ENCODE measurements at regions not wholly inside any gene's neighbourhood (a gene's known extent, or its start where the extent isn't known, plus 50 kb on each side); places are given as distances from the start of the nearest gene placed in this dataset.

DNA sequence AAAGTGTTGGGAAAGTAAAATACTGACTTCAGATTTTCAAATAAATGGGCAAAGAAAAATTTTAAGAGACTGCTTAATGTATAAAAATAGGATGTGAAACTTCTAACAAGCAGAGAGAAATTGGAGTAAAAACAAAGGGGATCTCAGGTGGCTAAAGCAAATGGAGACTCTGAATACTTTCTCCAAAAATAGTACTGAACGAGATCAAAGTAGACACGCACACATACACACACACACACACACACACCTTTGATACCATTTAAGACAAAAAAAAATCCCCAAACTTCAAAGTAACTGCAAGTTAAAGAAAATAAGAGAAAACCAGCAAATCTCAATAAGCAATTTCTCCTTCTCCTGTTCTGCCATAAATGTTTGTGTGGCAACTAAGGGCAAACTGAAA lies 307.3 kb downstream of the CRPPA start:
- no peak overlapping the region for H3K4me3 ChIP-seq

DNA sequence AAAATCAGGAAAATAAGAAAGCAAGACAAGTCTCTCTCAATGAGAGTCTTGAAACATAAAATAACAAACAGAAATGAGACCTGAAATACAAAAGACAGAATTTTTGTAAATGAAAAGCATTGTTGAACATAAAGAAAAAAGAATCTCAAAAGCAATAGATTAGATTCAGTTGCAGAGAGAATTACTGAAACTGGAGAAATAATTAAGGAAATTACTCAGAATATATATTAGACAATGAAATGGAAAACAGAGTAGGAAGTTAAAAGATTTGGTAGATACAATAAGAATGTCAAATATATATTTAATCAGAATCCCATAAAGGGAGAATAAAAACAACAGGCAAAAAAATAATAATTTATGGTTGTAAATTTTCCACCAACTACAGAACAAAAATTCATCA lies 308.3 kb downstream of the CRPPA start:
- no peak overlapping the region for H3K27ac ChIP-seq
- no peaks in the 10 kb centered on the region for H3K36me3 ChIP-seq
- H3K27me3 ChIP-seq (replicated peaks; ENCODE audit: insufficient read depth), result no peaks in the 10 kb centered on the region
- H3K9me3 ChIP-seq, result no peaks in the 10 kb centered on the region
- DNase-seq (ENCODE audit: low spot score), result no peak
- TF ChIP-seq, protein P1, sequence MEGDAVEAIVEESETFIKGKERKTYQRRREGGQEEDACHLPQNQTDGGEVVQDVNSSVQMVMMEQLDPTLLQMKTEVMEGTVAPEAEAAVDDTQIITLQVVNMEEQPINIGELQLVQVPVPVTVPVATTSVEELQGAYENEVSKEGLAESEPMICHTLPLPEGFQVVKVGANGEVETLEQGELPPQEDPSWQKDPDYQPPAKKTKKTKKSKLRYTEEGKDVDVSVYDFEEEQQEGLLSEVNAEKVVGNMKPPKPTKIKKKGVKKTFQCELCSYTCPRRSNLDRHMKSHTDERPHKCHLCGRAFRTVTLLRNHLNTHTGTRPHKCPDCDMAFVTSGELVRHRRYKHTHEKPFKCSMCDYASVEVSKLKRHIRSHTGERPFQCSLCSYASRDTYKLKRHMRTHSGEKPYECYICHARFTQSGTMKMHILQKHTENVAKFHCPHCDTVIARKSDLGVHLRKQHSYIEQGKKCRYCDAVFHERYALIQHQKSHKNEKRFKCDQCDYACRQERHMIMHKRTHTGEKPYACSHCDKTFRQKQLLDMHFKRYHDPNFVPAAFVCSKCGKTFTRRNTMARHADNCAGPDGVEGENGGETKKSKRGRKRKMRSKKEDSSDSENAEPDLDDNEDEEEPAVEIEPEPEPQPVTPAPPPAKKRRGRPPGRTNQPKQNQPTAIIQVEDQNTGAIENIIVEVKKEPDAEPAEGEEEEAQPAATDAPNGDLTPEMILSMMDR (IDR thresholded peaks at IDR 0.05), result no peak
- TF ChIP-seq POLR2AphosphoS5 (IDR thresholded peaks at IDR 0.05) (no peak), POLR2A (IDR thresholded peaks at IDR 0.05) (no peak)
- no peak overlapping the region for H3K4me3 ChIP-seq
- no peaks in the 10 kb centered on the region for H3K4me1 ChIP-seq (replicated peaks)
- intact Hi-C loops (cut with DNase I), result no loop called here

More for the DNA sequence above, 307.3 kb downstream of the CRPPA start:
- no peak for DNase-seq (ENCODE audit: low spot score)
- Histone ChIP-seq H3K9me3 (no peaks in the 10 kb centered on the region), H3K27ac (no peak overlapping the region), H3K36me3 (no peaks in the 10 kb centered on the region), H3K4me1 (replicated peaks) (no peaks in the 10 kb centered on the region), H3K27me3 (replicated peaks; ENCODE audit: insufficient read depth) (no peaks in the 10 kb centered on the region)
- intact Hi-C loops (cut with DNase I), result no loop called here
- TF ChIP-seq POLR2AphosphoS5 (IDR thresholded peaks at IDR 0.05) (no peak), POLR2A (IDR thresholded peaks at IDR 0.05) (no peak)
- TF ChIP-seq, protein P1 (IDR thresholded peaks at IDR 0.05), result no peak
- WGBS, result 88% methylated on average over 2 of the region's 2 CpGs

DNA sequence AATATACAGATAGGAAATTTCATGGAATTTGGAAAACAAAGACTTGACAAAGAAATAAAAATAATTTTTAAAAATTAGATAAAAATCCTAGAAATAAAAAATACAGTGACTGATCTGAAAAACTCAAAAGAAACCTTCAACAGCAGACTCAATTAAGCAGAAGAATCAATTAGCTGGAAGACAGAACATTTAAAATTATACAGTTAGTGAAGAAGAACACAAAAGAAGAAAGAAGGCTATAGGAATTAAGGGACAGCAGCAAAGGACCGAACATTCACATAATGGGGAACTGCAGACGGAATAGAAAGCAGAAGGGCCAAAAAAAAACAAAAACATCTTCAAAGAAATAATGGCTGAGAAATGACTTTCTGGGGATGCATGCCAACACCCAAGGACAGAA lies 314.5 kb downstream of the CRPPA start:
- H3K4me1 ChIP-seq (replicated peaks), result no peaks in the 10 kb centered on the region
- H3K4me3 ChIP-seq, result no peak overlapping the region
- 91% methylated on average over 2 of the region's 2 CpGs for WGBS
- no peaks in the 10 kb centered on the region for H3K27me3 ChIP-seq (replicated peaks; ENCODE audit: insufficient read depth)
- no peak overlapping the region for H3K27ac ChIP-seq
- DNase-seq (ENCODE audit: low spot score), result no peak
- H3K9me3 ChIP-seq, result no peaks in the 10 kb centered on the region
- intact Hi-C loops (cut with DNase I), result no loop called here
- H3K36me3 ChIP-seq, result no peaks in the 10 kb centered on the region
- TF ChIP-seq POLR2AphosphoS5 (IDR thresholded peaks at IDR 0.05) (no peak), POLR2A (IDR thresholded peaks at IDR 0.05) (no peak)
- TF ChIP-seq, protein P1 (IDR thresholded peaks at IDR 0.05), result no peak

DNA sequence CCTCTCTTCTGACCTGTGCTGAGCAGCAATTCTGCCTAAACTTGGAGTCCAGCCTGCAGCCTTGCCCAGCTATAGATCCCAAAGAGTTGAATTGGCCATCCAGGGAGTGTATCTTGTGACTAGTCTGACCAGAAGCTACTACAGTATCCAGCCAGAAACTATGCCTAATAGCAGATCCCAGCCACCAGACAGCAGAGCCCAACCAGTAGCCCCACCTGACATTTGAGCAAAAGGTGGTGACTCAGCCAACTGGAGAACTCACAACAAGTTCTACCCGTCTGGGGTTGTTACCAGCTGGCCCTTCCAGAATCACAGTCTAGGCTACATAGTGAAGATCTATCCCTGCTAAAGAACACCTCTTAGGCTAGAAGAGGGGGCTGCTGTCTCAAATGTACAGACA lies 315.0 kb downstream of the CRPPA start:
- Histone ChIP-seq H3K27me3 (replicated peaks; ENCODE audit: insufficient read depth) (no peaks in the 10 kb centered on the region), H3K4me3 (no peak overlapping the region), H3K36me3 (no peaks in the 10 kb centered on the region), H3K4me1 (replicated peaks) (no peaks in the 10 kb centered on the region), H3K9me3 (no peaks in the 10 kb centered on the region), H3K27ac (no peak overlapping the region)
- TF ChIP-seq POLR2AphosphoS5 (IDR thresholded peaks at IDR 0.05), result no peak
- TF ChIP-seq POLR2A (IDR thresholded peaks at IDR 0.05), result no peak
- TF ChIP-seq, protein P1 (IDR thresholded peaks at IDR 0.05), result no peak
- 100% methylated on average over 1 of the region's 1 CpG for WGBS
- no peak for DNase-seq (ENCODE audit: low spot score)
- intact Hi-C loops (cut with DNase I), result no loop called here

DNA sequence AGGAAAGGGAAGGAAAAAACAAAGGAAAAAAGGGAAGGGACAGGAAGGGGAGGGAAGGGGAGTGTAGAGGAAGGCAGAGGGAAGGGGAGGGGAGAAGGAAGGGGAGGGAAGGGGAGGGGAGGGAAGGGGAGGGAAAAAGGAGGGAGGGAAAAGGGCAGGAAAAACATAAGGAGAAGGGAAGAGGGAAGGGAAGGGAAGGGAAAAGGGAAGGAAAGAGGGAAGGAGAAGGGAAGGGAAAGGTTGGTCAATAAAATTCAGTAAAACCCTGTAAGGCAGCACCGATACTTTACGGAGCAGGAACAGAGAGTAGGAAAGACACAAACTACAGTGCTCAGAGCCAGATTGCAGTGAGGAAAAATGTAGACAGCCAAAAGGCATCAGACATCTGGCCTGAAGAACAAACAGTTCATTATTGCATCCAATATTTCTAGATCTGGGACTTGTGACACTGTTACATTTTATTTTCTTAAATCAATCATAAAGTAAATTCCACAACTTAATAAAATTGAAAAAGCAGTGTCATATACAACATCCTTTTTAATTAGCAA lies 322.0 kb downstream of the CRPPA start:
- intact Hi-C loops (cut with DNase I), result no loop called here
- no peaks in the 10 kb centered on the region for H3K27me3 ChIP-seq (replicated peaks; ENCODE audit: insufficient read depth)
- no peak overlapping the region for H3K4me3 ChIP-seq
- no peaks in the 10 kb centered on the region for H3K4me1 ChIP-seq (replicated peaks)
- no peaks in the 10 kb centered on the region for H3K36me3 ChIP-seq
- H3K27ac ChIP-seq, result no peak overlapping the region
- TF ChIP-seq POLR2AphosphoS5 (IDR thresholded peaks at IDR 0.05) (no peak), POLR2A (IDR thresholded peaks at IDR 0.05) (no peak)
- TF ChIP-seq, protein P1 (IDR thresholded peaks at IDR 0.05), result no peak
- no peak for DNase-seq (ENCODE audit: low spot score)
- H3K9me3 ChIP-seq, result no peaks in the 10 kb centered on the region
- WGBS, result 67% methylated on average over 2 of the region's 2 CpGs

All from prostate gland (tissue), 2 donors.